HG02884 (cell line): ENCODE measurements at regions not wholly inside any gene's neighbourhood (a gene's known extent, or its start where the extent isn't known, plus 50 kb on each side); places are given as distances from the start of the nearest gene placed in this dataset.
"Not testable (repeated sequence)": the region's sequence is repeated elsewhere in the genome, so short reads cannot be mapped to it uniquely, and the experiment has no call there.

Experiments used
- ATAC-seq: cut with Tn5 transposase; IDR thresholded peaks from one replicate; pipeline ENCODE4 v1.9.1; 2021; ENCODE audit warnings: mild to moderate bottlenecking, moderate library complexity; ENCODE audit not compliant: unreplicated experiment

- no peak for ATAC-seq
Measured at GRCh38 chr4:153877898-153878297, 89.0 kb upstream of the SFRP2 start.

DNA sequence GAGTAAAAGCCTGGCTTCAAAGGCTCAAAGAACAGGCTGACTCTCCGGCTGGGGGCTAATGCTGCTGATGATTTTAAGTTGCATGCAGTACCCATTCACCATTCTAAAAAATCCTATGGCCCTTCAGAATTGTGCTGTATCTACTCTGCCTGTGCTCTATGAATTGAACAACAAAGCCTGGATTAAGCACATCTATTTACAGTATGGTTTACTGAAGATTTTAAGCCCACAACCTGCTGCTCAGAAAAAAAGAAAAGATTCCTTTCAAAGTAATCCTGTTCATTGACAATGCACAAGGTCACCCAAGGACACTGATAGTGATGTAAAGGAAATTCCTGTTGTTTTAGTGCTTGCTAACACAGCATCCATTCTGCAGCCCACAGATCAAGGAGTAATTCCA lies 84.9 kb upstream of the SFRP2 start:
- ATAC-seq, result no peak

GRCh38 chr4:153866766-153867165 lies 77.9 kb upstream of the SFRP2 start:
- not testable (repeated sequence) for ATAC-seq

GRCh38 chr4:153852501-153852900 lies 63.6 kb upstream of the SFRP2 start:
- ATAC-seq, result no peak

DNA sequence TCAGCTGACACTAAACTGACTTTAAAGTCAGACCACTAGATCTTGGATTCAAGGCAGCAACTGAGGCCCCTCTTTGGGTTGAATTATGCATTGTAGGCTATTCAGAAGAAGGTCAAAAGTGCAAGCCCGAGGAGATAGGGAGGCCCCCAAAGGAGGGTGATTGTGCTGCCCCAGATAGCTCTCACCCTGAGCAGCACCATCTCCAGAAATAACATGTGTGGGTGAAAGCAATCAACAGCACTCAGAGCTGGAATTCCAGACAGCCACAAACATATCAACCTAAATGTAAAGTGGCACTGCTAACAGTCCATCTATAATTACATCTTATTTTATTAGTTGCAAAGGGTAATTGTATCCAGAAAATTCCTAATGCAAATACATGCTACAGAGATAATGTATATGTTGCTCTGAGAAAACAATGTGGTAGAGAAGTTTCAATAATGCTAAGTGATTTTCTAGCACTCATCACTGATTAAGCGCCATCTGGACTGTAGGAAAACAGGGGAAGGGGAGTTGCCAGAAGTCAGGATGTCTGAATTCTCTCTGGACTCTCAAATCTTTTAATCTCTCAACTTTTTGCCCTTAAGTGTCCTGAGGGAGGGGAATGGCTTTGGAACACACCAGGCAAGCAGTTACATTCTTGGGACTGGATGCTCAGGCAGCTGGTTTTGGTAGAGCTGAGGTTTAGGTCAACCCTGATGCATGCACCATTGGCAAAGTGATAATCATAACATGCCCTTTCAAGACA lies 61.8 kb upstream of the SFRP2 start:
- no peak for ATAC-seq

DNA sequence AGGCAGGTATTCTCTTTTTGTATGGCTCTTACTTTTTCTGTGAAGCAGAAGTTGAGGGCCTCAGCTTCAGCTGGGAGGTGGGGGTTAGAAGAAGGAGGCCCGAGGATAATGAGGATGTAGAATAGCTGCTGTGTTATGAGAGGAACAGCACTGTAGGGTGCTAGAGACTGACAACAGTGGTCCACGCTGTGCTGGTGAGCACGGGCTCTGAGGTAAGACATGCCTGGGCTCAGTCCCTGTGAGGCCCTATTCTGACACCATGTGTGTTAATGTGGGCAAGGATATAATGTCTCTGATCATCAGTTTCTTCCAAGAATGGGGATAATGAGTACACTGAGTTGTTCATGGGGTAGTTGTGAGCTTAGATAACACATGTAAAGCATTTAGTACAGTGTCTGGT lies 55.3 kb upstream of the SFRP2 start:
- ATAC-seq, result no peak
